SIG-M5 treated with dmso at 0.1 percent for 504 hours (cell line): ENCODE measurements at regions not wholly inside any gene's neighbourhood (a gene's known extent, or its start where the extent isn't known, plus 50 kb on each side); places are given as distances from the start of the nearest gene placed in this dataset.

ENCODE experiments used
- DNase-seq: peaks from one replicate; lab custom pipeline; 2025; ENCODE audit not compliant: unreplicated experiment; lab: John Stamatoyannopoulos, UW

DNA sequence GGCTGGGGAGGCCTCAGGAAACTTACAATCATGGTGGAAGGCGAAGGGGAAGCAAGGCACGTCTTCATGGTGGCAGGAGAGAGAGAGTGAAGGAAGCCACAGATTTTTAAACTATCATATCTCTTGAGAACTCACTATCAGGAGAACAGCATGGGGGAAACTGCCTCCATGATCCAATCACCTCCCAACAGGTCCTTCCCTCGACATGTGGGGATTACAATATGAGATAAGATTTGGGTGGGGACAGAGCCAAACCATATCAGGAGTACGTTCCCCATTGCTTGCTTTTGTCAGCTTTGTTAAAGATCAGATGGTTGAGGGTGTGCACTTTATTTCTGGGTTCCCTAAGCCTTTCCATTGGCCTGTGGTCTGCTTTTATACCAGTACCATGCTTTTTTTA is 53.7 kb upstream of the E2F8 start:
- no peak for DNase-seq

DNA sequence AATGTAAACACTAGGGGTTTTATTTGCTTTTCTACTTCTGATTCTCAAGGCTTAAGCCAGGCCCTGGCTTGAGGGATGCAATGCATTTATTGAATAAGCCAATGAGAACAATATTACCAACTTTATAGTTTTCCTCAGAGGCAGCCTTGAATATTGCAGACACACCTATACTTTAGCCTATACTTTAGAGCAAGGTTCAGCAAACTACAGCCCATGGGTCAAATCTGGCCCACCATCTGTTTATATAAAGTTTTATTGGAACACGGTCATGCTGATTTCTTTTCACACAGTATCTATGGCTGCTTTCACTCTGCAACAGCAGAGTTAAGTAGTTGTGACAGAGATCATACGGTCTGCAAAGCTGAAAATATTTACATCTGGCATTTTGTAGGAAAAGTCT is 50.3 kb upstream of the E2F8 start:
- DNase-seq, result no peak
